Keratinocyte (primary cell): ENCODE measurements at regions not wholly inside any gene's neighbourhood (a gene's known extent, or its start where the extent isn't known, plus 50 kb on each side); places are given as distances from the start of the nearest gene placed in this dataset.
"Not testable (repeated sequence)": the region's sequence is repeated elsewhere in the genome, so short reads cannot be mapped to it uniquely, and the experiment has no call there.

ENCODE experiments used
- DNase-seq: peaks from one replicate; pipeline ENCODE4 v3.0.0-alpha.2; 2011; ENCODE audit warnings: low read depth, missing footprints, low spot score
- FAIRE-seq: peaks from 2 replicates; lab custom pipeline; 2011; peaks lifted over from hg19 to GRCh38; lab: Jason Lieb, UNC
- H2AFZ ChIP-seq: 2 replicates; pipeline ENCODE4 v1.6.0; 2012; ENCODE audit warnings: low read length, control low read depth, inconsistent platforms; ENCODE audit not compliant: control insufficient read depth
- H3K27ac ChIP-seq: 2 replicates; pipeline ENCODE4 v1.5.1; 2011; ENCODE audit warnings: low read length; ENCODE audit not compliant: control insufficient read depth, insufficient read depth
- H3K27me3 ChIP-seq: 3 replicates; pipeline ENCODE4 v1.6.0; 2011; ENCODE audit warnings: low read length; ENCODE audit not compliant: control insufficient read depth, insufficient read depth; ENCODE audit errors: extremely low read depth
- H3K36me3 ChIP-seq, 2 experiments: 2 replicates in 1 of 2; 3 replicates in 1 of 2; pipeline ENCODE4 v1.5.1; 2011; ENCODE audit warnings: low read length in 2 of 2, mild to moderate bottlenecking in 1 of 2; ENCODE audit not compliant: control insufficient read depth in 2 of 2, insufficient read depth in 2 of 2; ENCODE audit errors: extremely low read depth in 1 of 2
- H3K4me1 ChIP-seq: 3 replicates; pipeline ENCODE4 v1.5.1; 2011; ENCODE audit warnings: low read length; ENCODE audit not compliant: control insufficient read depth, insufficient read depth; ENCODE audit errors: extremely low read depth
- H3K4me2 ChIP-seq: 3 replicates; pipeline ENCODE4 v1.6.0; 2011; ENCODE audit warnings: low read depth, low read length; ENCODE audit not compliant: control insufficient read depth, insufficient read depth; ENCODE audit errors: extremely low read depth
- H3K4me3 ChIP-seq, 3 experiments: fragments of 200-600 bp in 1 of 3; sonication (generic) in 1 of 3; 2 replicates in 2 of 3; 3 replicates in 1 of 3; pipeline ENCODE4 v1.5.1; 2011 to 2016; ENCODE audit warnings: low read length in 3 of 3, mild to moderate bottlenecking in 3 of 3, control low read depth in 2 of 3, inconsistent platforms in 1 of 3, low read depth in 1 of 3, mixed read lengths in 1 of 3, mixed run types in 1 of 3, moderate library complexity in 1 of 3; ENCODE audit not compliant: control insufficient read depth in 2 of 3, insufficient read depth in 2 of 3; ENCODE audit errors: extremely low read depth in 1 of 3
- H3K79me2 ChIP-seq: 2 replicates; pipeline ENCODE4 v1.6.0; 2012; ENCODE audit warnings: low read length; ENCODE audit not compliant: control insufficient read depth, insufficient read depth
- H3K9ac ChIP-seq: 3 replicates; pipeline ENCODE4 v1.6.0; 2011; ENCODE audit warnings: low read length; ENCODE audit not compliant: control insufficient read depth, insufficient read depth; ENCODE audit errors: extremely low read depth
- H3K9me1 ChIP-seq: 3 replicates; pipeline ENCODE4 v1.6.0; 2011; ENCODE audit warnings: low read length; ENCODE audit not compliant: control insufficient read depth, insufficient read depth; ENCODE audit errors: extremely low read depth
- H3K9me3 ChIP-seq: 2 replicates; pipeline ENCODE4 v1.5.1; 2012; ENCODE audit warnings: low read depth, low read length; ENCODE audit not compliant: control insufficient read depth
- H4K20me1 ChIP-seq: 3 replicates; pipeline ENCODE4 v1.6.0; 2011; ENCODE audit warnings: low read length; ENCODE audit not compliant: control insufficient read depth, insufficient read depth; ENCODE audit errors: extremely low read depth
- CTCF ChIP-seq, 3 experiments: IDR thresholded peaks in 1 of 3; conservative IDR thresholded peaks in 1 of 3; optimal IDR thresholded peaks in 1 of 3; 2 replicates in 2 of 3; 3 replicates in 1 of 3; pipeline versions ENCODE3 to v1.5.1; 2011; ENCODE audit warnings: low read length in 3 of 3, mild to moderate bottlenecking in 3 of 3, moderate library complexity in 2 of 3, control low read depth in 1 of 3, inconsistent platforms in 1 of 3; ENCODE audit not compliant: insufficient read depth in 2 of 3; ENCODE audit errors: extremely low read depth in 1 of 3
- EZH2 ChIP-seq: IDR thresholded peaks from one replicate; pipeline ENCODE4 v1.6.1; 2012; ENCODE audit warnings: inconsistent platforms, mild to moderate bottlenecking, low read length, moderate library complexity
- dilution Hi-C: fragments of 300-500 bp; cut with MboI; formaldehyde crosslinking; loops from one replicate; pipeline ENCODE4 v1.7.0; 2020; ENCODE audit warnings: low sequenced_read_pairs; ENCODE audit not compliant: extremely low pct_ligation_motif_present

DNA sequence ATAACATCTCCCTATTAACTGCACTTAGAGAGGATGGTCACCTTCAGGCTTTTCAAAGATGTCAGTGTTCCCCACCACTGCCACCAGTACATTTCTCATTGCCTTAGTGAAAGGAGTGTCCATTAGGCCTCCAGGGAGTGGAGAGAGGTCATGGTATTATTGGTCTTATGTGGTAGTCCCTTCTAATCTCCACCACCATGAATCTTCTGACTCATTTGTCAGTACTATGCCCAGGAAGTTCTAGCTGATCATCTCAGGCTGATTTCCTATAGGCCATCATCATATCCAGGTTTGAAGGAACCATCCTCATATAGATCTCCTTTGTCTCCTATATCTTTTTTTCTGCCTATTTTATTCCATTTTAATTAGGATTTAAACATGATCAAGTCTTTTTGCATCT lies 221.5 kb downstream of the CYB561 start:
- no peak overlapping the region for H2AFZ ChIP-seq
- no peak overlapping the region for H3K4me2 ChIP-seq
- H3K27ac ChIP-seq = no peak overlapping the region
- DNase-seq = no peak
- H3K9ac ChIP-seq = no peak overlapping the region
- dilution Hi-C loops = no loop called here
- H3K9me1 ChIP-seq = no peaks in the 10 kb centered on the region
- peaks cover 14% of the 10 kb centered on the region for H3K79me2 ChIP-seq
- no peaks in the 10 kb centered on the region for H3K36me3 ChIP-seq
- FAIRE-seq = no peak
- H3K9me3 ChIP-seq = no peaks in the 10 kb centered on the region
- H4K20me1 ChIP-seq = peaks cover 2% of the 10 kb centered on the region
- no peaks in the 10 kb centered on the region for H3K4me1 ChIP-seq
- no peak overlapping the region for H3K4me3 ChIP-seq
- TF ChIP-seq EZH2 (no peak), CTCF (optimal IDR thresholded peaks at IDR 0.05 in 1 of 3, IDR thresholded peaks at IDR 0.05 in 1 of 3, conservative IDR thresholded peaks at IDR 0.05 in 1 of 3; ENCODE audit: extremely low read depth in 1 of 3, insufficient read depth in 2 of 3, low read length in 3 of 3) (no peak)
- H3K27me3 ChIP-seq = no peaks in the 10 kb centered on the region

DNA sequence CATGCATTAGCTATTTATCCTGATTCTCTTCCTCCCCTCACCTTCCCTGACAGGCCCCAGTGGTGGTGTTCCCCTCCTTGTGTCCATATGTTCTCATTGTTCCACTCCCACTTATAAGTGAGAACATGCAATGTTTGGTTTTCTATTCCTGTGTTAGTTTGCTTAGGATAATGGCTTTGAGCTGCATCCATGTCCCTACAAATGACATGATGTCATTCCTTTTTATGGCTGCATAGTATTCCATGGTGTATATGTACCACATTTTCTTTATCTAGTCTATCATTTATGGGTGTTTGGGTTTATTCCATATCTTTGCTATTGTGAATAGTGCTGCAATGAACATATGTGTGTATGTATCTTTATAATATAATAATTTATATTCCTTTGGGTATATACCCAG lies 219.4 kb downstream of the CYB561 start:
- H3K27me3 ChIP-seq, H3K4me2 ChIP-seq, H3K27ac ChIP-seq, H3K4me1 ChIP-seq, H3K9me1 ChIP-seq, H3K9ac ChIP-seq, H3K9me3 ChIP-seq, FAIRE-seq, H2AFZ ChIP-seq, DNase-seq, H4K20me1 ChIP-seq, H3K36me3 ChIP-seq, dilution Hi-C loops, H3K4me3 ChIP-seq: not testable (repeated sequence)
- peaks cover 15% of the 10 kb centered on the region for H3K79me2 ChIP-seq

DNA sequence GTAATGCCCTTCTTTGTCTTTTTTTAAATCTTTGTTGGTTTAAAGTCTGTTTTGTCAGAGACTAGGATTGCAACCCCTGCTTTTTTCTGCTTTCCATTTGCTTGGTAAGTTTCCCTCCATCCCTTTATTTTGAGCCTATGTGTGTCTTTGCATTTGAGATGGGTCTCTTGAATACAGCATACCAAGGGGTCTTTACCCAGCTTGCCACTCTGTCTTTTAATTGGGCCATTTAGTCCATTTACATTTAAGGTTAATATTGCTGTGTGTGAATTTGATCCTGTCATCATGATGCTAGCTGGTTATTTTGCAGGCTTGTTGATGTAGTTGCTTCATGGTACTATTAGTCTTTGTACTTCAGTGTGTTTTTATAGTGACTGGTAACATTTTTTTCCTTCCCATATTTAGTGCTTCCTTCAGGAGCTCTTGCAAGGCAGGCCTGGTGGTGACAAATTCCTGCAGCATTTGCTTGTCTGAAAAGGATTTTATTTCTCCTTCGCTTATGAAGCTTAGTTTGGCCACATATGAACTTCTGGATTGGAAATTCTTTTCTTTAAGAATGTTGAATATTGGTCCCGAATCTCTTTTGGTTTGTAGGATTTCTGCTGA lies 215.0 kb downstream of the CYB561 start:
- FAIRE-seq, dilution Hi-C loops: not testable (repeated sequence)
- peaks cover 16% of the 10 kb centered on the region for H3K79me2 ChIP-seq

More for the DNA sequence above, 215.0 kb downstream of the CYB561 start:
- not testable (repeated sequence) for H3K4me2 ChIP-seq, H3K9me3 ChIP-seq, H3K27me3 ChIP-seq, DNase-seq, H3K27ac ChIP-seq, H3K4me3 ChIP-seq, H3K9ac ChIP-seq, H4K20me1 ChIP-seq, H3K36me3 ChIP-seq, H3K9me1 ChIP-seq, H3K4me1 ChIP-seq, H2AFZ ChIP-seq
